ENCODE measurements at regions not wholly inside any gene's neighbourhood (a gene's known extent, or its start where the extent isn't known, plus 50 kb on each side); places are given as distances from the start of the nearest gene placed in this dataset.

DNA sequence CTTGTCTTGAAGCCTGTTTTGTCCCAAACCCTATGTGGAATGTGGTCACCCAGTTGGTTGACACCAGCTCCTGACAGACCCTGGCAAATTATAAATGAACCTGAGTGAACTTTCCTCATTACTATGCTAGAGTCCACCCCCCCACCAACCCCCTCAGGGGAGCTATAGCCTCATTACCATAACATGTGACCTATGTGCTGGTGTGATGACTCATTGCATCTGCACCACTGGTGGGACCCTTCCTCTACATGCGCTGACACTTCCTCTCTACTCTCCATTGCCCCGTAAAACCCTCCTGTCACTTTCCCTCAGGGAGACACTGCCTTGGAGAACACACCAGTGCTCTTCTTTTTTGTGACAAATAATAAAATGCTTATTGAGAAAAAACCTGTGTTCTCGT is 105.0 kb upstream of the SESN3 start:
- H3K9me3 Mint-ChIP-seq = no peaks in the 10 kb centered on the region
- no peak for DNase-seq (ENCODE audit: low spot score)
- TF ChIP-seq, protein P1, sequence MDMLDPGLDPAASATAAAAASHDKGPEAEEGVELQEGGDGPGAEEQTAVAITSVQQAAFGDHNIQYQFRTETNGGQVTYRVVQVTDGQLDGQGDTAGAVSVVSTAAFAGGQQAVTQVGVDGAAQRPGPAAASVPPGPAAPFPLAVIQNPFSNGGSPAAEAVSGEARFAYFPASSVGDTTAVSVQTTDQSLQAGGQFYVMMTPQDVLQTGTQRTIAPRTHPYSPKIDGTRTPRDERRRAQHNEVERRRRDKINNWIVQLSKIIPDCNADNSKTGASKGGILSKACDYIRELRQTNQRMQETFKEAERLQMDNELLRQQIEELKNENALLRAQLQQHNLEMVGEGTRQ (CRISPR knock-in tag; IDR thresholded peaks at IDR 0.05) = peak; percentile 40; the same call in 1 of the 2 replicates
- no peak for TF ChIP-seq SMAD4 (CRISPR knock-in tag; IDR thresholded peaks at IDR 0.05)
- no peak for TF ChIP-seq TCF7 (CRISPR knock-in tag; IDR thresholded peaks at IDR 0.05; ENCODE audit: low read depth)
- TF ChIP-seq NR1H2 (CRISPR knock-in tag; IDR thresholded peaks at IDR 0.05) = no peak
- no peak overlapping the region for H3K4me3 Mint-ChIP-seq
- ChIA-PET POLR2A (no interaction called here), CTCF (interaction anchor here (0.5 kb wide), 1 partner anchor 174 kb away, joined by 3 read pairs; no protein-coding TSS in a partner anchor)
- peaks cover 10% of the 10 kb centered on the region for H3K4me1 Mint-ChIP-seq
- no peaks in the 10 kb centered on the region for H3K36me3 Mint-ChIP-seq
- no peak overlapping the region for H3K27ac Mint-ChIP-seq
- no peak for ATAC-seq
- H3K27me3 Mint-ChIP-seq (ENCODE audit: low read depth) = no peaks in the 10 kb centered on the region

DNA sequence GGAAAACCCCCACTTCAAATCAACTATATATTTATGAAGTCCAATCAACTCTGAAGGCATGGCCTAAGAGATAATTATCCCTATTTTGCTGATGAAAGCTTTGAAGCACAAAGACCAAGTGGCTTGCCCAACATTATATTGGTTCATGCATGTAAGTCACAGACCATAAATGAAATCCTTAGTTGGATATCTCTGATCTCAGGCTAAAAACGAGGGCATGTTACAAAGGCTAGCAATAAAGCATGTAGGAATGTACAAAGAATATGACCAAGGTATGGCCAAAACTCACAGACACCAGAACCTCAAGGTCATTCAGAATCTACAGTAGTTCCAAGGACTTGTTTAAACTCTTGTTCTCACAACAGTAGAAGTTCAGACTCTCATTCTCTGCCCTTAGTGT is 100.2 kb upstream of the SESN3 start:
- ChIA-PET CTCF (no interaction called here), POLR2A (no interaction called here)
- no peaks in the 10 kb centered on the region for H3K27me3 Mint-ChIP-seq (ENCODE audit: low read depth)
- H3K4me1 Mint-ChIP-seq = peaks cover 19% of the 10 kb centered on the region
- H3K9me3 Mint-ChIP-seq = no peaks in the 10 kb centered on the region
- no peaks in the 10 kb centered on the region for H3K36me3 Mint-ChIP-seq
- no peak overlapping the region for H3K4me3 Mint-ChIP-seq
- no peak for DNase-seq (ENCODE audit: low spot score)
- TF ChIP-seq MYBL2 (CRISPR knock-in tag; IDR thresholded peaks at IDR 0.05) = no peak
- no peak for TF ChIP-seq ESRRA (CRISPR knock-in tag; IDR thresholded peaks at IDR 0.05; ENCODE audit: borderline replicate concordance)
- no peak for TF ChIP-seq ZNF219 (CRISPR knock-in tag; IDR thresholded peaks at IDR 0.05; ENCODE audit: borderline replicate concordance)
- no peak overlapping the region for H3K27ac Mint-ChIP-seq
- no peak for ATAC-seq

DNA sequence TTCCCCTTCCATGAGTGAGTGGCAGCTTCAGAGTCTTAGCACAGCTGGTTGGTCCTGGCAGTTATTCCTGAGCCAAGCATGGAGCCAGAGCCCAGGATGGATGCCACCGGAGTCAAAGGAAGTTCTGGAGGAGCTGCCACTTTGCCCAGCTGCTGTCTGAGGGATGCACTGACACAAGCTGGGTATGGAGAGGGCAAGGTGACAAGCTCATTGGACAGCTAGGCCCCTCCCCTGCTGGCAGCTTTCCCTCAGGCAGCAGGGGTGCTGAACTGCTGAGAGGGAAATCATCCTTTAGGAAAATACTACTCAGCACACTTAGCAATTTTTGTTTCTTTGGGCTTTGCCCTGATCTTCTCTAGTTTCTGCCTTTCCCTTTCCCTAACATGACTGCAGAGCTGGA is 99.3 kb upstream of the SESN3 start:
- POLR2A ChIA-PET = no interaction called here
- Mint-ChIP-seq H3K4me1 (peaks cover 28% of the 10 kb centered on the region), H3K36me3 (no peaks in the 10 kb centered on the region), H3K27me3 (ENCODE audit: low read depth) (no peaks in the 10 kb centered on the region), H3K4me3 (no peak overlapping the region), H3K27ac (no peak overlapping the region), H3K9me3 (no peaks in the 10 kb centered on the region)
- peak; percentile 47; the same call in 1 of the 2 replicates for ATAC-seq
- CTCF ChIA-PET = no interaction called here
- TF ChIP-seq FOXP1 (CRISPR knock-in tag; IDR thresholded peaks at IDR 0.05; ENCODE audit: borderline replicate concordance) = no peak
- TF ChIP-seq, protein P2, sequence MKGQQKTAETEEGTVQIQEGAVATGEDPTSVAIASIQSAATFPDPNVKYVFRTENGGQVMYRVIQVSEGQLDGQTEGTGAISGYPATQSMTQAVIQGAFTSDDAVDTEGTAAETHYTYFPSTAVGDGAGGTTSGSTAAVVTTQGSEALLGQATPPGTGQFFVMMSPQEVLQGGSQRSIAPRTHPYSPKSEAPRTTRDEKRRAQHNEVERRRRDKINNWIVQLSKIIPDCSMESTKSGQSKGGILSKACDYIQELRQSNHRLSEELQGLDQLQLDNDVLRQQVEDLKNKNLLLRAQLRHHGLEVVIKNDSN (CRISPR knock-in tag; IDR thresholded peaks at IDR 0.05) = no peak
- TF ChIP-seq, protein P3, sequence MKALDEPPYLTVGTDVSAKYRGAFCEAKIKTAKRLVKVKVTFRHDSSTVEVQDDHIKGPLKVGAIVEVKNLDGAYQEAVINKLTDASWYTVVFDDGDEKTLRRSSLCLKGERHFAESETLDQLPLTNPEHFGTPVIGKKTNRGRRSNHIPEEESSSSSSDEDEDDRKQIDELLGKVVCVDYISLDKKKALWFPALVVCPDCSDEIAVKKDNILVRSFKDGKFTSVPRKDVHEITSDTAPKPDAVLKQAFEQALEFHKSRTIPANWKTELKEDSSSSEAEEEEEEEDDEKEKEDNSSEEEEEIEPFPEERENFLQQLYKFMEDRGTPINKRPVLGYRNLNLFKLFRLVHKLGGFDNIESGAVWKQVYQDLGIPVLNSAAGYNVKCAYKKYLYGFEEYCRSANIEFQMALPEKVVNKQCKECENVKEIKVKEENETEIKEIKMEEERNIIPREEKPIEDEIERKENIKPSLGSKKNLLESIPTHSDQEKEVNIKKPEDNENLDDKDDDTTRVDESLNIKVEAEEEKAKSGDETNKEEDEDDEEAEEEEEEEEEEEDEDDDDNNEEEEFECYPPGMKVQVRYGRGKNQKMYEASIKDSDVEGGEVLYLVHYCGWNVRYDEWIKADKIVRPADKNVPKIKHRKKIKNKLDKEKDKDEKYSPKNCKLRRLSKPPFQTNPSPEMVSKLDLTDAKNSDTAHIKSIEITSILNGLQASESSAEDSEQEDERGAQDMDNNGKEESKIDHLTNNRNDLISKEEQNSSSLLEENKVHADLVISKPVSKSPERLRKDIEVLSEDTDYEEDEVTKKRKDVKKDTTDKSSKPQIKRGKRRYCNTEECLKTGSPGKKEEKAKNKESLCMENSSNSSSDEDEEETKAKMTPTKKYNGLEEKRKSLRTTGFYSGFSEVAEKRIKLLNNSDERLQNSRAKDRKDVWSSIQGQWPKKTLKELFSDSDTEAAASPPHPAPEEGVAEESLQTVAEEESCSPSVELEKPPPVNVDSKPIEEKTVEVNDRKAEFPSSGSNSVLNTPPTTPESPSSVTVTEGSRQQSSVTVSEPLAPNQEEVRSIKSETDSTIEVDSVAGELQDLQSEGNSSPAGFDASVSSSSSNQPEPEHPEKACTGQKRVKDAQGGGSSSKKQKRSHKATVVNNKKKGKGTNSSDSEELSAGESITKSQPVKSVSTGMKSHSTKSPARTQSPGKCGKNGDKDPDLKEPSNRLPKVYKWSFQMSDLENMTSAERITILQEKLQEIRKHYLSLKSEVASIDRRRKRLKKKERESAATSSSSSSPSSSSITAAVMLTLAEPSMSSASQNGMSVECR (CRISPR knock-in tag; IDR thresholded peaks at IDR 0.05; ENCODE audit: borderline replicate concordance) = no peak
- no peak for TF ChIP-seq GABPB1 (CRISPR knock-in tag; IDR thresholded peaks at IDR 0.05)
- TF ChIP-seq ESRRA (CRISPR knock-in tag; IDR thresholded peaks at IDR 0.05; ENCODE audit: borderline replicate concordance) = no peak
- no peak for TF ChIP-seq EMX1 (CRISPR knock-in tag; IDR thresholded peaks at IDR 0.05)
- no peak for TF ChIP-seq ZNF671 (CRISPR knock-in tag; IDR thresholded peaks at IDR 0.05)
- no peak for TF ChIP-seq ZNF423 (CRISPR knock-in tag; IDR thresholded peaks at IDR 0.05)
- no peak for TF ChIP-seq ATF1 (CRISPR knock-in tag; IDR thresholded peaks at IDR 0.05)
- no peak for TF ChIP-seq ZNF121 (CRISPR knock-in tag; IDR thresholded peaks at IDR 0.05)
- TF ChIP-seq, protein P4, sequence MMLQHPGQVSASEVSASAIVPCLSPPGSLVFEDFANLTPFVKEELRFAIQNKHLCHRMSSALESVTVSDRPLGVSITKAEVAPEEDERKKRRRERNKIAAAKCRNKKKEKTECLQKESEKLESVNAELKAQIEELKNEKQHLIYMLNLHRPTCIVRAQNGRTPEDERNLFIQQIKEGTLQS (CRISPR knock-in tag; conservative IDR thresholded peaks at IDR 0.05) = no peak
- no peak for TF ChIP-seq NR1H2 (CRISPR knock-in tag; IDR thresholded peaks at IDR 0.05)
- TF ChIP-seq, protein P5, sequence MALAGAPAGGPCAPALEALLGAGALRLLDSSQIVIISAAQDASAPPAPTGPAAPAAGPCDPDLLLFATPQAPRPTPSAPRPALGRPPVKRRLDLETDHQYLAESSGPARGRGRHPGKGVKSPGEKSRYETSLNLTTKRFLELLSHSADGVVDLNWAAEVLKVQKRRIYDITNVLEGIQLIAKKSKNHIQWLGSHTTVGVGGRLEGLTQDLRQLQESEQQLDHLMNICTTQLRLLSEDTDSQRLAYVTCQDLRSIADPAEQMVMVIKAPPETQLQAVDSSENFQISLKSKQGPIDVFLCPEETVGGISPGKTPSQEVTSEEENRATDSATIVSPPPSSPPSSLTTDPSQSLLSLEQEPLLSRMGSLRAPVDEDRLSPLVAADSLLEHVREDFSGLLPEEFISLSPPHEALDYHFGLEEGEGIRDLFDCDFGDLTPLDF (CRISPR knock-in tag; IDR thresholded peaks at IDR 0.05) = no peak
- TF ChIP-seq, protein P6, sequence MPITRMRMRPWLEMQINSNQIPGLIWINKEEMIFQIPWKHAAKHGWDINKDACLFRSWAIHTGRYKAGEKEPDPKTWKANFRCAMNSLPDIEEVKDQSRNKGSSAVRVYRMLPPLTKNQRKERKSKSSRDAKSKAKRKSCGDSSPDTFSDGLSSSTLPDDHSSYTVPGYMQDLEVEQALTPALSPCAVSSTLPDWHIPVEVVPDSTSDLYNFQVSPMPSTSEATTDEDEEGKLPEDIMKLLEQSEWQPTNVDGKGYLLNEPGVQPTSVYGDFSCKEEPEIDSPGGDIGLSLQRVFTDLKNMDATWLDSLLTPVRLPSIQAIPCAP (CRISPR knock-in tag; IDR thresholded peaks at IDR 0.05) = no peak
- TF ChIP-seq, protein P7, sequence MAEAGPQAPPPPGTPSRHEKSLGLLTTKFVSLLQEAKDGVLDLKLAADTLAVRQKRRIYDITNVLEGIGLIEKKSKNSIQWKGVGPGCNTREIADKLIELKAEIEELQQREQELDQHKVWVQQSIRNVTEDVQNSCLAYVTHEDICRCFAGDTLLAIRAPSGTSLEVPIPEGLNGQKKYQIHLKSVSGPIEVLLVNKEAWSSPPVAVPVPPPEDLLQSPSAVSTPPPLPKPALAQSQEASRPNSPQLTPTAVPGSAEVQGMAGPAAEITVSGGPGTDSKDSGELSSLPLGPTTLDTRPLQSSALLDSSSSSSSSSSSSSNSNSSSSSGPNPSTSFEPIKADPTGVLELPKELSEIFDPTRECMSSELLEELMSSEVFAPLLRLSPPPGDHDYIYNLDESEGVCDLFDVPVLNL (CRISPR knock-in tag; IDR thresholded peaks at IDR 0.05; ENCODE audit: borderline replicate concordance, low read depth) = no peak
- no peak for DNase-seq (ENCODE audit: low spot score)

Measured in WTC11 (cell line).